DOHH2 (cell line): ENCODE measurements at regions not wholly inside any gene's neighbourhood (a gene's known extent, or its start where the extent isn't known, plus 50 kb on each side); places are given as distances from the start of the nearest gene placed in this dataset.

Source experiments
- EZH2phosphoT487 ChIP-seq: fragments of 200-600 bp; sonication (generic); IDR thresholded peaks from 2 replicates; pipeline ENCODE4 v1.6.1; 2017; ENCODE audit warnings: borderline replicate concordance, mild to moderate bottlenecking, antibody characterized with exemption, low read length, moderate library complexity, mixed read lengths
- TF ChIP-seq, protein P1 (sequence below): fragments of 200-600 bp; sonication (generic); IDR thresholded peaks from one replicate; pipeline ENCODE4 v1.5.1; 2014; ENCODE audit warnings: antibody characterized with exemption, mild to moderate bottlenecking, low read depth, low read length; ENCODE audit not compliant: poor library complexity, severe bottlenecking

DNA sequence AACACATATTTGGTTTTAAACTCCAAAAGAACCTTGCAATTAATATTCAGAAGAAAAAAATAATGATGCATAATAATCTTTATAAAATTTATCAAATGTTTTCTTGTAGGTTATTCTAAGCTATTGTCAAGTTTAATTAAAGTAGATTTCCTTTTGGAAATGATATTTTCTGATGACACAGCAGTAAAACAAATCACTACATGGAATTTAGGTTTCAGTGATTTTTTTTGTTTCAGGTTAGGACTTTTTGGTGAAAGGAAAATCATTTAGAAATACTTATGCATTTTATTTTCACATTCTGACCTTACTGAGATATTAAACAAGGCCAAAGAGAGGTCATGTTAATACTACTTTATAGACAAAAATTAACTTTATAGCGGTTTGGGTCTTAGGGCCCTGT lies 1067.2 kb downstream of the TMTC2 start:
- no peak for TF ChIP-seq EZH2phosphoT487
- TF ChIP-seq, protein P1, sequence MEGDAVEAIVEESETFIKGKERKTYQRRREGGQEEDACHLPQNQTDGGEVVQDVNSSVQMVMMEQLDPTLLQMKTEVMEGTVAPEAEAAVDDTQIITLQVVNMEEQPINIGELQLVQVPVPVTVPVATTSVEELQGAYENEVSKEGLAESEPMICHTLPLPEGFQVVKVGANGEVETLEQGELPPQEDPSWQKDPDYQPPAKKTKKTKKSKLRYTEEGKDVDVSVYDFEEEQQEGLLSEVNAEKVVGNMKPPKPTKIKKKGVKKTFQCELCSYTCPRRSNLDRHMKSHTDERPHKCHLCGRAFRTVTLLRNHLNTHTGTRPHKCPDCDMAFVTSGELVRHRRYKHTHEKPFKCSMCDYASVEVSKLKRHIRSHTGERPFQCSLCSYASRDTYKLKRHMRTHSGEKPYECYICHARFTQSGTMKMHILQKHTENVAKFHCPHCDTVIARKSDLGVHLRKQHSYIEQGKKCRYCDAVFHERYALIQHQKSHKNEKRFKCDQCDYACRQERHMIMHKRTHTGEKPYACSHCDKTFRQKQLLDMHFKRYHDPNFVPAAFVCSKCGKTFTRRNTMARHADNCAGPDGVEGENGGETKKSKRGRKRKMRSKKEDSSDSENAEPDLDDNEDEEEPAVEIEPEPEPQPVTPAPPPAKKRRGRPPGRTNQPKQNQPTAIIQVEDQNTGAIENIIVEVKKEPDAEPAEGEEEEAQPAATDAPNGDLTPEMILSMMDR = no peak
